Heart left ventricle (tissue), 16 donors: ENCODE measurements at regions not wholly inside any gene's neighbourhood (a gene's known extent, or its start where the extent isn't known, plus 50 kb on each side); places are given as distances from the start of the nearest gene placed in this dataset.

ENCODE experiments used
- ATAC-seq, 4 donors: fragments of 200-7000 bp; cut with Tn5 transposase; one replicate each; pipeline ENCODE4 v1.9.1; 2020 to 2022; ENCODE audit warnings: moderate library complexity in 4 of 4, mild to moderate bottlenecking in 3 of 4, moderate number of reproducible peaks in 1 of 4
- DNase-seq, 5 donors: peaks; one replicate each; pipeline ENCODE4 v3.0.0-alpha.2; 2020
- H3K27ac ChIP-seq, 12 donors: fragments of 200-600 bp; sonication (generic) in 4 of 12; one replicate each; pipeline versions ENCODE4 v1.5.0 to v1.8.0; 2016 to 2022; ENCODE audit warnings: mild to moderate bottlenecking in 2 of 12
- H3K27me3 ChIP-seq, 9 donors: fragments of 200-600 bp; sonication (generic) in 2 of 9; one replicate each; pipeline versions ENCODE4 v1.5.1 to v1.8.0; 2016 to 2022; ENCODE audit warnings: mild to moderate bottlenecking in 3 of 9
- H3K36me3 ChIP-seq, 9 donors: fragments of 200-600 bp; sonication (generic) in 2 of 9; one replicate each; pipeline versions ENCODE4 v1.5.0 to v1.8.0; 2018 to 2022; ENCODE audit warnings: mild to moderate bottlenecking in 2 of 9
- H3K4me1 ChIP-seq, 12 donors: fragments of 200-600 bp; sonication (generic) in 4 of 12; one replicate each; pipeline versions ENCODE4 v1.5.0 to v1.8.0; 2016 to 2022; ENCODE audit warnings: mild to moderate bottlenecking in 3 of 12
- H3K4me3 ChIP-seq, 12 donors: fragments of 200-600 bp; sonication (generic) in 4 of 12; one replicate each; pipeline versions ENCODE4 v1.5.0 to v1.8.0; 2017 to 2022; ENCODE audit warnings: mild to moderate bottlenecking in 9 of 12, moderate library complexity in 4 of 12
- H3K9me3 ChIP-seq, 12 donors: fragments of 200-600 bp; sonication (generic) in 4 of 12; one replicate each; pipeline versions ENCODE4 v1.5.0 to v1.8.0; 2016 to 2022; ENCODE audit warnings: mild to moderate bottlenecking in 1 of 12
- POLR2A ChIP-seq, 2 donors: fragments of 450-650 bp; IDR thresholded peaks; one replicate each; pipeline ENCODE4 v1.6.1; 2017; ENCODE audit warnings: antibody characterized with exemption in 2 of 2, mild to moderate bottlenecking in 2 of 2, moderate library complexity in 2 of 2
- whole genome bisulfite sequencing, 4 donors: extraction: QIAGEN DNeasy Blood & Tissue Kit in 2 of 4; methylation state at CpG; one replicate each; pipeline versions ENCODE4 v1.1.5 to v1.1.7; 2013 to 2018; 5-methylcytosine and 5-hydroxymethylcytosine counted together
- intact Hi-C, 10 donors: fragments of 100-400 bp; cut with DNase I; formaldehyde crosslinking; loops; one replicate each; pipeline versions ENCODE4 v1.11.1 to v1.14.2; 2022
- TF ChIP-seq, protein P1 (sequence below), 12 donors: fragments of 200-600 bp; sonication (generic) in 4 of 12; IDR thresholded peaks; one replicate each; pipeline versions ENCODE4 v1.5.0 to v1.8.0; 2018 to 2022; ENCODE audit warnings: antibody characterized with exemption in 12 of 12, mild to moderate bottlenecking in 5 of 12
- donor health status: ischemic (EF 13 %, LVEDD 7.1; RV severe dilation, severe dysfunction).
- donor health status: healthy with polysubstance abuse.
- donor health status: DM: no; HTN: yes; CAD: no.
- donor health status: DM: no; HTN: no; CAD: no.
- donor health status: ischemic (EF 25% LVEDD 6.9; RV normal size, moderate dysfunction).
- donor health status: ischemic (EF 25% LVEDD 5.7; RV mildly dilated, moderate dysfunction).
- donor health status: healthy.
- donor health status: DM: yes; HTN: yes; CAD: no.
- donor health status: ischemic (EF 35%, LVEDD 5.7; RV mildly dilated, moderate dysfunction).
- donor health status: nonischemic (EF 11% LVEDD 7.7; RV severe dilation, severe dysfunction).
- donor health status: DM: yes; HTN: yes; CAD: no.
- donor health status: PGD.
- donor health status: ischemic (EF 29% LVEDD 5.4; RV normal size, mild dysfunction).
- donor health status: nonischemic (EF 23%, LVEDD 6.1; RV moderate dilation, normal function).

DNA sequence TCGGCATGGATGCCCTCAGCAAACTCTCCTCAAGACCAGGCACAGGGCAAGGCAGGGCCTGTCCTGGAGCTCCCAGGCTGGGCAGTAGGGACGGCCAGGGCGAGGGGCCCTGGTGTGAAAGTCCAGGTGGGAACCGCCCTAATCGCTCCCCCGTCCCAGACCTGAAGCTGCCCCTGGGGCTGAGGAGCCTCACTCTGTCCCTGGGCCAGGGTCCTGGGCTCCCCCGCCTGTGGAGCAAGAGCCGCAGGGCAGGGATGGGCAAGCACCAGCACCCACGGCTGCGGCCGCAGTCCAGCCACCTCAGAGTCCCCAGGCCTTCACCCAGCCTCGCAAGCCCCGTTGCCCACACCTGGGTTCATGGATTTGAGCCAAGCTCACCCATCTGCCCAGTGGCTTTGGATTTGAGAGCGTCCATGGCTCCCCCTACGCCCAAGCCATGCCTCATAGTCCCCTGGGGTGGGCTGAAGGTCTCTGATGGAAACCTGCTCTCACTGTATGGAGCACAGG, 102.4 kb upstream of the C14orf180 start:
- 86 to 92% (median 89%) methylated on average over 14 to 15 of the region's 15 CpGs for WGBS, 4 donors
- Histone ChIP-seq H3K27me3 (peaks cover 0 to 22% (median 0%) of the 10 kb centered on the region in 9 donors), H3K9me3 (peaks cover 0 to 21% (median 7%) of the 10 kb centered on the region in 12 donors), H3K4me1 (no peaks in the 10 kb centered on the region), H3K36me3 (no peaks in the 10 kb centered on the region), H3K4me3 (no peak overlapping the region), H3K27ac (no peak overlapping the region)
- intact Hi-C loops, result no loop called here
- ATAC-seq (no peak), DNase-seq (no peak)
- TF ChIP-seq, protein P1, sequence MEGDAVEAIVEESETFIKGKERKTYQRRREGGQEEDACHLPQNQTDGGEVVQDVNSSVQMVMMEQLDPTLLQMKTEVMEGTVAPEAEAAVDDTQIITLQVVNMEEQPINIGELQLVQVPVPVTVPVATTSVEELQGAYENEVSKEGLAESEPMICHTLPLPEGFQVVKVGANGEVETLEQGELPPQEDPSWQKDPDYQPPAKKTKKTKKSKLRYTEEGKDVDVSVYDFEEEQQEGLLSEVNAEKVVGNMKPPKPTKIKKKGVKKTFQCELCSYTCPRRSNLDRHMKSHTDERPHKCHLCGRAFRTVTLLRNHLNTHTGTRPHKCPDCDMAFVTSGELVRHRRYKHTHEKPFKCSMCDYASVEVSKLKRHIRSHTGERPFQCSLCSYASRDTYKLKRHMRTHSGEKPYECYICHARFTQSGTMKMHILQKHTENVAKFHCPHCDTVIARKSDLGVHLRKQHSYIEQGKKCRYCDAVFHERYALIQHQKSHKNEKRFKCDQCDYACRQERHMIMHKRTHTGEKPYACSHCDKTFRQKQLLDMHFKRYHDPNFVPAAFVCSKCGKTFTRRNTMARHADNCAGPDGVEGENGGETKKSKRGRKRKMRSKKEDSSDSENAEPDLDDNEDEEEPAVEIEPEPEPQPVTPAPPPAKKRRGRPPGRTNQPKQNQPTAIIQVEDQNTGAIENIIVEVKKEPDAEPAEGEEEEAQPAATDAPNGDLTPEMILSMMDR (IDR thresholded peaks at IDR 0.05), result no peak
- no peak for TF ChIP-seq POLR2A (IDR thresholded peaks at IDR 0.05)

DNA sequence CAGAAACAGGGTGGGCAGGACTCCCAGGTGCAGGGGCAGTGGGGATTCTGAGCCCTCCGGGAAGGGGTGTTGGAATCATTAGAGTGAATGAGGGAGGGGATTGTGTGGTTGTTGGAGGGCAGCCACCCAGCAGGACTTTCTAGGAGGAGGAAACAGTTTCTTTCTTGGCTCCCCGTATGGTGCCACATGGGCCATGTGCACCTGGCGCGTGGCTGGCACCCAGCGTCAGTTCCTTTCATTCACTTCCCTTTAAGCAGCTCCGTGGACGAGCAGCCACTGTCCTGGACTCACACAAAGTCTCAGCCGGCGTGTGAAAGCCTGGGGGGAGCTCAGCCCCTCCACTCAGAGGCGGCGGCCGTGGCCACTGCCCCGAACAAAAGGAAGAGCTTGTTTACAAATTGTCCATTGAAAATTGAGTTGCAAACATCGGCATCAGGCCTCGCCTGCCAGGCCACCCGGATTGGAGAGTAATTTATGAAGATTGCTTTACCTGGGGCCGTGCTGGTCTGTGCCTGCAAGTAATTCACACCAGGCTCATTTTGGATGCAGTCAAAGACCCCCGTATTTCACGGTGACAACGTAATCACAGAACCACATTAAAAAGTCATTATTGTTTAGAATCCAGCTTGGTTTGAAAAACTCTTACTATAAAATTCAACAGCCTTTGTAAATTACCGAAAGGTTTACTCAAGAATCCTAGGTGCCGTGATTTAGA, 101.7 kb upstream of the C14orf180 start:
- H3K27me3 ChIP-seq, result peaks cover 0 to 19% (median 0%) of the 10 kb centered on the region in 9 donors
- TF ChIP-seq, protein P1 (IDR thresholded peaks at IDR 0.05), result no peak
- TF ChIP-seq POLR2A (IDR thresholded peaks at IDR 0.05), result no peak
- no peak overlapping the region for H3K4me3 ChIP-seq
- ATAC-seq (no peak), DNase-seq (no peak)
- 77 to 82% (median 79%) methylated on average over 21 to 22 of the region's 22 CpGs for WGBS, 4 donors
- no peak overlapping the region for H3K27ac ChIP-seq
- peaks cover 0 to 25% (median 11%) of the 10 kb centered on the region in 12 donors for H3K9me3 ChIP-seq
- no peaks in the 10 kb centered on the region for H3K4me1 ChIP-seq
- intact Hi-C loops, result no loop called here
- H3K36me3 ChIP-seq, result no peaks in the 10 kb centered on the region

DNA sequence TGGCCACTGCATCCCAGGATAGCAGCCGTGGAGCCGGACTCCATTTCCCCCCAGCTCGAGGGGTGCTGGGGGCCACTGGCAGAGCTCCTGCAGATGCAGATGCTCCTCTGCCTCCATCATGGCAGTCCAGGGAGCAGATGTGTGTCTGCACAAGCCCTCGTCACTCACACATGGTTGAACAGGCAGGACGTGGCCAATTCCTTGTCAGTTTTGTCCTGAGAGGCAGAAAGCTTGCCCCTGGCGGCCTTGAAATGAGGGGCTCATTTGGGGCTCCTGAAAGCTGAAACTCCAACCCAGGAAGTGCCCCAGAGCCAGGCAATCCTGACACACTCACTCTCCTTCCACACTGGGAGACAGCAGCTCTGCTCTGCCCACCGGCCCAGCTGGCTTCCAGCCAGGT, 100.9 kb upstream of the C14orf180 start:
- DNase-seq (no peak), ATAC-seq (no peak)
- no peak overlapping the region for H3K4me3 ChIP-seq
- H3K36me3 ChIP-seq, result no peaks in the 10 kb centered on the region
- TF ChIP-seq POLR2A (IDR thresholded peaks at IDR 0.05), result no peak
- TF ChIP-seq, protein P1 (IDR thresholded peaks at IDR 0.05), result no peak
- H3K4me1 ChIP-seq, result no peaks in the 10 kb centered on the region
- H3K27me3 ChIP-seq, result peaks cover 0 to 13% (median 0%) of the 10 kb centered on the region in 9 donors
- intact Hi-C loops, result no loop called here
- H3K27ac ChIP-seq, result no peak overlapping the region
- H3K9me3 ChIP-seq, result peaks cover 0 to 28% (median 13%) of the 10 kb centered on the region in 12 donors
- 56 to 76% (median 66%) methylated on average over 4 to 7 of the region's 7 CpGs for WGBS, 4 donors

DNA sequence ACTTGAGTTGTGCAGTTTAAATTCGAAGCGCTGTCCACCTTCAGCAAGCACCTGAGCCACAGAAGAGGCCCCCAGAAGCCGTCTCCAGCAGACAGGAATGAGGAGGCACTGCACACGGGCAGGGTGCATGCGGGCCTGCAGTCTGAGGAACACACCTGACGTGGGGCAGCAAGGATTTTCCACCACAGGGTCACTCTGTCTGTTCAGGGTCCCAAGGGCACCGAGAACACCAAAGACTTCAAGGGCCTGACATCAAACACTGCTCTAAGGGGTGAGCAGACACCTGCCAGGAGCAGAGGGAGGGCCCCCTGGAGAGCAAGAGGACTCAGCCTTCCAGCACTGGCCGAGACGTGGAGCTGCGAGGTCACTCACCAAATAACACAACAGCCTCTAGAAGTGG, 99.7 kb upstream of the C14orf180 start:
- intact Hi-C loops, result no loop called here
- peaks cover 0 to 28% (median 13%) of the 10 kb centered on the region in 12 donors for H3K9me3 ChIP-seq
- H3K36me3 ChIP-seq, result no peaks in the 10 kb centered on the region
- H3K27me3 ChIP-seq, result peaks cover 0 to 13% (median 0%) of the 10 kb centered on the region in 9 donors
- DNase-seq, result no peak
- TF ChIP-seq, protein P1 (IDR thresholded peaks at IDR 0.05), result no peak
- TF ChIP-seq POLR2A (IDR thresholded peaks at IDR 0.05), result no peak
- WGBS, 4 donors, result 86 to 90% (median 88%) methylated on average over 10 of the region's 10 CpGs
- no peak for ATAC-seq
- H3K4me1 ChIP-seq, result no peaks in the 10 kb centered on the region
- no peak overlapping the region for H3K27ac ChIP-seq
- no peak overlapping the region for H3K4me3 ChIP-seq
